ENCODE measurements at regions not wholly inside any gene's neighbourhood (a gene's known extent, or its start where the extent isn't known, plus 50 kb on each side); places are given as distances from the start of the nearest gene placed in this dataset.

DNA sequence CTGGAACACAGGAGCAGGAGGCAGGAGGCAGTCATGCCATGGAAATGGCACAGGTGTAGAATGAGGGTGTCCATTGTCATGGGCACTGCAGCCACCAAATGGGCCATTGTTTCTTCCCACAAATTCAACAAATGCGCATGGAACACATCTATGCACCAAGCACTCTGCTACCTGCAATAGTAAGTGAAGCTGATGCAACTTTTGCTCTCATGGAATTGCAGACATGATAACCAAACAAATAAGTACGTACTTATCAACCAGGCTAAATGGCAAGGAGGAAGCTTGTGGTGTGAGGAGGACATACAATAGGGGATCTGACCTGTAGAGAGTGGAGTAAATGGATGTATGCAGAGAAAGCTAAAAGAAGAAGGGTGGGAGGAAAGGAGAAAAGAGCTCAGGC is 116.8 kb downstream of the TRIM36 start:
- no peak overlapping the region for H3K27ac ChIP-seq (ENCODE audit: low read depth, low read length, poor library complexity, severe bottlenecking)
- H3K27me3 ChIP-seq (replicated peaks; ENCODE audit: insufficient read depth, low read depth, low read length, poor library complexity), result peaks cover 5% of the 10 kb centered on the region
- no peak overlapping the region for H3K4me3 ChIP-seq (ENCODE audit: low read depth, low read length, poor library complexity, severe bottlenecking)
- BruUV-seq (replicated peaks), result no TSS peak
- TF ChIP-seq CTCF (conservative IDR thresholded peaks at IDR 0.05; ENCODE audit: low read depth, low read length) (no peak), EZH2 (IDR thresholded peaks at IDR 0.05; ENCODE audit: borderline replicate concordance, low read depth, low read length, poor library complexity, severe bottlenecking) (no peak)
- POLR2A ChIA-PET (ENCODE audit: low non-redundant PET), result no interaction called here
- H3K36me3 ChIP-seq (ENCODE audit: insufficient read depth, low read length, poor library complexity, severe bottlenecking), result no peaks in the 10 kb centered on the region
- CTCF ChIA-PET, result no interaction called here
- DNase-seq (ENCODE audit: low spot score), result no peak
- H3K4me1 ChIP-seq (ENCODE audit: insufficient read depth, low read length, poor library complexity, severe bottlenecking), result no peaks in the 10 kb centered on the region
- intact Hi-C loops (cut with micrococcal nuclease; ENCODE audit: unreplicated experiment), result no loop called here
- no peaks in the 10 kb centered on the region for H3K9me3 ChIP-seq (ENCODE audit: low read depth, low read length, poor library complexity, severe bottlenecking)

DNA sequence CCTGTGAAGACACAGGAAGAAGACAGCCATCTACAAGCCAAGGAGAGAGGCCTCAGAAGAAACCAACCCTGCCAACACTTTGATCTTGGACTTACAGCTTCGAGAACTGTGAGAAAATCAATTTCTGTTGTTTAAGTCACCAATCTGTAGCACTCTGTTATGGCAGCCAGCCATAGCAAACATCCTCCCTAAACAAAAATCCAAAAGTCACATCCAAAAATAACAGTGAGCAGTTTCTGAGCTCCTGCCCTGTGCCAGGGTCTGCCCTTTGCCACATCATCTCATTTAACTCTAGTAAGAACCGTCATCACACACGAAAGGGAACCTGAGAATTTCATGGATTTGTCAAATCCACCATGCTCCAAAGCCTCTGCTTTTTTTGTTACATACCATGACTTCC is 118.8 kb downstream of the TRIM36 start:
- H3K4me3 ChIP-seq (ENCODE audit: low read depth, low read length, poor library complexity, severe bottlenecking), result no peak overlapping the region
- peaks cover 5% of the 10 kb centered on the region for H3K27me3 ChIP-seq (replicated peaks; ENCODE audit: insufficient read depth, low read depth, low read length, poor library complexity)
- no peaks in the 10 kb centered on the region for H3K36me3 ChIP-seq (ENCODE audit: insufficient read depth, low read length, poor library complexity, severe bottlenecking)
- BruUV-seq (replicated peaks), result no TSS peak
- intact Hi-C loops (cut with micrococcal nuclease; ENCODE audit: unreplicated experiment), result no loop called here
- CTCF ChIA-PET, result no interaction called here
- DNase-seq (ENCODE audit: low spot score), result no peak
- no peak overlapping the region for H3K27ac ChIP-seq (ENCODE audit: low read depth, low read length, poor library complexity, severe bottlenecking)
- TF ChIP-seq CTCF (conservative IDR thresholded peaks at IDR 0.05; ENCODE audit: low read depth, low read length) (no peak), EZH2 (IDR thresholded peaks at IDR 0.05; ENCODE audit: borderline replicate concordance, low read depth, low read length, poor library complexity, severe bottlenecking) (no peak)
- no peaks in the 10 kb centered on the region for H3K4me1 ChIP-seq (ENCODE audit: insufficient read depth, low read length, poor library complexity, severe bottlenecking)
- POLR2A ChIA-PET (ENCODE audit: low non-redundant PET), result no interaction called here
- no peaks in the 10 kb centered on the region for H3K9me3 ChIP-seq (ENCODE audit: low read depth, low read length, poor library complexity, severe bottlenecking)

GRCh38 chr5:115033861-115034260 is 135.8 kb downstream of the TRIM36 start:
- intact Hi-C loops (cut with micrococcal nuclease; ENCODE audit: unreplicated experiment), result no loop called here
- peak; percentile 4 for DNase-seq (ENCODE audit: low spot score)
- ChIA-PET CTCF (no interaction called here), POLR2A (ENCODE audit: low non-redundant PET) (no interaction called here)
- Histone ChIP-seq H3K36me3 (ENCODE audit: insufficient read depth, low read length, poor library complexity, severe bottlenecking) (no peaks in the 10 kb centered on the region), H3K27me3 (replicated peaks; ENCODE audit: insufficient read depth, low read depth, low read length, poor library complexity) (no peaks in the 10 kb centered on the region), H3K27ac (ENCODE audit: low read depth, low read length, poor library complexity, severe bottlenecking) (no peak overlapping the region), H3K9me3 (ENCODE audit: low read depth, low read length, poor library complexity, severe bottlenecking) (no peaks in the 10 kb centered on the region), H3K4me1 (ENCODE audit: insufficient read depth, low read length, poor library complexity, severe bottlenecking) (no peaks in the 10 kb centered on the region), H3K4me3 (ENCODE audit: low read depth, low read length, poor library complexity, severe bottlenecking) (no peak overlapping the region)
- TF ChIP-seq CTCF (conservative IDR thresholded peaks at IDR 0.05; ENCODE audit: low read depth, low read length) (peak; percentile 33; the same call in 1 of the 2 replicates), EZH2 (IDR thresholded peaks at IDR 0.05; ENCODE audit: borderline replicate concordance, low read depth, low read length, poor library complexity, severe bottlenecking) (no peak)
- BruUV-seq (replicated peaks), result no TSS peak

All from A673 (cell line).